Activated CD4-positive, alpha-beta T cell treated with anti-CD3 and anti-CD28 coated beads, Interleukin-2, amount 50 U/mL, for 4 hours (primary cell): ENCODE measurements at regions not wholly inside any gene's neighbourhood (a gene's known extent, or its start where the extent isn't known, plus 50 kb on each side); places are given as distances from the start of the nearest gene placed in this dataset.

Experiments
- DNase-seq, 2 experiments: peaks; one replicate each; pipeline ENCODE4 v3.0.0-alpha.2; 2020

DNA sequence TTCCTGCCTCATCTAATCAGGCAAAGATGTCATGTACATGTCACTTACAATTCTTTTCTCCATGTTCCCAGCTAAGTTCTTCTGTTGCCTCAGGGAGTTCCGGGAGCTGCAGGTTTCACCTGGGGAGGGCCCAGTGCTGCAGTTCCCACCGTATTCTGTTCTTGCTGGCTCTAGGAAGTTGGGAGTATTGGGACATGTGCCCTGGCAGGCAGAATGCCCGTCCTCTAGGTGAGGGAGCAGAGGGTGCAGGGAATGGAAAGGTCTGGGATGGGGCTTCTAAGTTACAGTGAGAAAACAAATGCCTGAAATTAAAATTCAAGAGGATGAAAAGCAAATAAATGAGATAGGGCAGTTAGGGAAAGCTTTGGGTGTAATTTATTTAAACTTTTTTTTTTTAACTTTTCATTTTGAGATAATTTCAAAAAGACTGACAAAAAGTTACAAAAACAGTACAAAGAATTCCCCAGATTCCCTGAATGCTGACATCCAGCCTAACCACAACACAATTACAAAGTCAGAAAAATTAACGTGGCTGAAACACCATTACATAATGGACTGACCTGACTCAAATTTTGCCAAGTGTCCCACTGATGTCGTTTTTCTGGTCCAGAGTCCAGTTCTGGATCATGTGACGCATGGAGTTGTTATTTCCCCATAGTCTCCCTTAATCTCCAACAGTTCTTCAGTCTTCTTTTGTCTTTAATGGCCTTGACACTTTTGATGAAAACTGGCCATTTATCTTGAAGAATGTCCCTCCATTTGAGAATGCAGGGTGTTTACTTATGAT, 187.2 kb upstream of the MYL2 start:
- DNase-seq: no peak

DNA sequence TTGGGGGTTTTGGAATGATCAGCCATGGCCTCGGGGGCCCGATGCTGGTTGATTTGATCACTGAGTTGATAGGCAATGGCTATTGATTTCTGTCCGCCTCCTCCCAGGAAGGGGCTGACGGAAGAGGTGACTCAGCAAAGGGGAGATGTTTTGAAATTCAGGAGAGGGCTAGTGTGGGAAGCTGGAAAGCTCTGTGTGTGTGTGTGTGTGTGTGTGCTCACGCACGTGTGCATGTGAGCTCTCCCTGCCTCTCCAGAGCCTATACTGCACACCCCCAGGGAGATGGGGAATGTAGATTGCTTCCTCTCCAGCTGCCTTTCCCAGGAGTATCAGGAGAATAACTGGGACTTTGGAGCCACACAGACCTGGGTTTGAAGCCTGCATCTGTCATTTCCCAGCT, 184.9 kb upstream of the MYL2 start:
- DNase-seq: no peak

DNA sequence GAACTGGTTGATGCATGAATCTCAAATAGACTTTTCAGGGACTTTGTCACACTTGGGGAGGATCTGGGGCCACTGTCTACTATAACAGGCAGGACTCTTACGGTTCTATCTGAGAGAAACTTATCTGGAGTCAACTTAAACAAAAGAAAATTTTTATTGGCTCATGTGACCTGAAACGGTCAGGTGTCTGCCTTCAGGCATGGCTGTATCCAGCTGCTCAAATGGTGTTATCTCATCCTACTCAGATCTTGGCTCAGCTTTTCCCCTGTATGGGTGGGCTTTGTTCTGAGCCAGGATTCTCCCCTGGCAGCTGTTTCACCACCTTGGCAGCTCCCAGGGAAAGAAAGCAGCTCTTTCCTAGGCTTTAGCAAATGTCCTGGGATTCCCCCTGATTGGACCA, 183.2 kb upstream of the MYL2 start:
- no peak for DNase-seq

DNA sequence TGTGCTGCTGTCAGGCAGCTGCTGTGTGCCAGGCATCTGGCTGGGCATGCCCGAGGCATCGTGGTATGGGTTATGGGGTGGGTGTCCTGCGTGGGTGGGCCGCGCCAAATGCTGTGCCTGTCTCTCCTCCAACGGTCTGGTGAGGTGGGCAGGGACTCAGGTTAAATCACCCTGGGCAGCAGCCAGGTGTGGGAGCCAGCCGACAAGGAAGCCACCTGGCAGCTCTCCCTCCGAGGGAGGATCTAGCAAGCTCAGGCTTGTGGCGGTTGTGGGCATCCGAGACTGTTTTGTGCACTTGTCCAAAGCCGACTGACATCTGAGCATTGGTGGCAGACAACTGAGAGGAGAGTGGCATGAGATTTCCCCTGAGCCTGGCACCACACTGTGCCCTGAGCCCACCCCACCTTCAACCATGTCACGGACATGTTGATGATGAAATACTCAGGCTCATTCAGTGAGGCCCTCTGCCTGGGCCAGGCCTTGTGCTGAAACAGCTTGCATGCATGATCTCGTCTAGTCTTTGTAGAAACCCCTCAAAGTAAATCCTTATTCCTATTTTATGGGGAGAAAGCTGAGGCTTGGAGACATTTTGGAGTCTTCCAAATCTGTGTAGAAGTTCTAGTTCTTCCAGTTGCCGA, 181.8 kb upstream of the MYL2 start:
- no peak for DNase-seq

DNA sequence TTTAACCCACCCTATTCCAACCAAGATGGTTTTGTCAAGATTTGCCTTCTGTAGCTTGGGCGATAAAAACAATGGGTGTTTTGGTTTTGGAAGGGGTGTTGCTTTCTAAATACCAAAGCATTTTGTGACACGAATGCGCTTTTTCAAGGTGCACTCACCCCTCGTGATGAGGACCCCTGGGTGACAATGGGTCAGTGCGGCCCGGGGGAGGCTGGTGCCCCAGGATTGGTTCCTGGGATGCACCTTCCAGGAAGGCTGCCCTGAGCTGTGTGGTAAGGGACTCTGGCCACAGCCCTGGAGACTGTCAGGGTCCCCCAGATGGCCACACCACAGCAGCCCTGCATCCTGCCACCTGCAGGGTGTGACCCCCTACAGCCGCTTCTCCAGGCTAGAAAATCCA, 180.6 kb upstream of the MYL2 start:
- DNase-seq: no peak

DNA sequence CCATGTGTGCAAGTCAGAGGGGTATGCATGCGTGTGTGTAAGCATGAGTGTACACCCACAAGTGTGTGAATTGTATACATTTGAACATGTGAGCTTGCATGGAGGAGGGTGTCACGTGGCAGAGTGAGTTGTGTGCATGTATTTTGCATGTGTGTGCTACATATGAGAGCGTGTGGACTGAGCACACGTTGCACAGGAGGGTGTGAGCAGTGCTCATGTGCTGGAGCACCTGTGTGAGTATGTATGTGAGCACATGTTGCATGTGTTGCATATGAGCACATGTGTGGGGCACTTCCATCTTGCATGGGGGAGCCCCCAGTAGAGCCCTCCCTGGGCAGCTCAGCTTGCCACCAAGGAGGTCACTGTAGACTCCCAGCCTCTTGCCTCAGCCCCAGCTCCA, 180.2 kb upstream of the MYL2 start:
- no peak for DNase-seq

DNA sequence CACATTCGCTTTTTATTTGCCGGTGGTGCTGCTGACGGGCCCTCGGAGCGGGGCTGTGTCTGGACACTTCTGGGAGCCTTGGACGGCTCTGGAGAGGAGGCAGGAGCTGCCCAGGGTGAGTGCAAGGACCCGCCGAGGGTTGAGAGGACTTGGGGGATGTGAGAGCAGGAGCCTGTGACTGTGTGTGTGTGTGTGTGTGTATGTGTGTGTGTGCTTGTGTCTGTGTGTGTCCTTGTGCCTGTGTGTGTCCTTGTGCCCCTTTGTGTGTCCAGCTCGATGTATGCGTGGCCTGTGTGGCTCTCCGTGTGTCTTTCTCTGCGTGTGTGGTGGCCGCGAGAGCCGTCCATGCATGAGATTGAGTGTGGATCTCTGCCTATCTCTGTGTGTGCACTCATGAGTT, 179.6 kb upstream of the MYL2 start:
- no peak for DNase-seq

DNA sequence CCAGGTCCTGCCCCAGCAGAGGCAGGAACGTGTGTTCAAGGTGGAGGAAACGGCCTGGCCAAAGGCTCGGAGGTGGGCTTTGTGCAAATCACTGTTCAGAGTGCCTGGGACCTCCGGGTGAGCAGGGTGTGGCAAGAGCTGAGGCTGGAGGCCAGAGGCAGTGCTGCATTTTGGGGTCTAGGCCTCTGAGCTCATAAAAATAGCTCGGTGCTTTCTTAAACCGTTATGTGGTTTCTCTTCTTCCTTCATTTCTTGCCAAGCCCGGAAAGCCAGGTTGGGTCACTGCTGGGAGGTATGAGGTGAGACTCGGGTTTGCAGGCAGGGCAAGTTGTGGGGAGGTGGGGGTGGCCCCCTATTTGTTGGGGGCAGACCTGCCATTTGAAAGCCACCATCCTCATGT, 178.8 kb upstream of the MYL2 start:
- DNase-seq: no peak

DNA sequence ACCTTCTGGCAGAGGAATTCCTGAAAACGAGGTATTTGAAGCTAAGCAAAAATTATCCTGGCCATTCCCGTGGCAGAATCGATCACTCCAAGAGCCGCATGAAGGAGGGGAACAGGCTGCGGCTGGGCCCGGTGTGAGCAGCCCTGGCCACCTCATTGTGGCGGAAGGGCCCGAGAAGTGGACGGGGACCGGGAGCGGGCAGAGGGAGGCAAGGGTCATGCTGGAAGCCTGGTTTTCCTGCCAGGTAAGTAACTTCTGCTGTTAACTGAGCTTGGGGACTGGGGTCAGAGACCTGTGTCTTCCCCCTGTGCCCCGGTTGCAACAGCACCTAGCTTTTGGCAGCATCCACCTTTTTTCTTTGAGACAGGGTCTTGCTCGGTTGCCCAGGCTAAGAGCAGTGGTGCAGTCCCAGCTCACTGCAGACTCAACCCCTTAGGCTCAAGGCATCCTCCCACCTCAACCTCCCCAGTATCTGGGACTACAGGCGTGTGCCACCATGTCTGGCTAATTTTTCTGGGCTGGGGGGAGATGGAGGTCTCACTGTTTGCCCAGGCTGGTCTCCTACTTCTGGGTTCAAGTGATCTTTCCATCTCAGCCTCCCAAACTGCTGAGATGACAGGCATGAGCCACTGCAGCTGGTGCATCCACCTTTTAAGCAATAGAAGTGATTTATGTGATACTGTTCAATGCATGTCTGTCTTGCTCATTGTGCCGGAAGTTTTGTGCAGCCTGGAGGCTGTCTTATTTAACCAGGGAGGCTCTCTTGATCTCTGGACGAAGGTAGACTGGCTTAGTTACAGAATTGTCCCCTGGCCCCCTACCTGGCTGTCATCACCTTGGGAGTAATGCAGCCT, 174.0 kb upstream of the MYL2 start:
- no peak for DNase-seq

DNA sequence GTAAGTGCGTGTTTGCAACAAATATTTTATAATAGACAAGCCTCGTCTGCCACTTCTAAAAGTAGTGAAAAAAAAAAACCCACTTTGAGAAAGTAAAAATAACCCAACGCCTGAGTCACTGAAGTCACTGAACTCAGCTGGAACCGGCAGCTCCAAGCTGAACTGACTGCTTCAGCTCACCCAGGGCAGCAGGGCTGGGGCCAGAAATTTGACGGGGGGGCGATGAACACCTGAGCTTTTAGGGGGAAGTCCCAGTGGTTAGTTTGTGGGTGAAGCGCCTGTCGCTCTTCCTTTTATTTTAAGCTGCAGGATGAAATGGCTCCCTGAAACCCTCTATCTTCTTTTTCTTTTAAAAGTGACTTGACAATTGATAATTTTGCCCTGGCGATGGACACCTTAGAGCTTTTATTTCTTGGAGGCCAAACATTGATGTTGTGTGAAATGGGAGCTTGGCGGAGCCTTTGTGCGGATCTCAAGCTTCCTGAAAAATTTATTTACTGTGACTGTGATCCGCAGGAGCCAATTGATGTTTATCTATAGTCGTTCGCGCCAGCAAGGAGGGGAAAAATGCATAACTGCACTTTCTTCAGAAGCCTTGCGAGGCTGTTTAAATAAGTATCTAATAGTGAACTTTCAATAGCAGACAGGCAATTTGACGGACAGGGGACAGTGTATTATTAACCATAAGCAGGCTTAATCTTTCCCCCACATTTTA, 173.2 kb upstream of the MYL2 start:
- peak; percentile 13 to 16 for DNase-seq

DNA sequence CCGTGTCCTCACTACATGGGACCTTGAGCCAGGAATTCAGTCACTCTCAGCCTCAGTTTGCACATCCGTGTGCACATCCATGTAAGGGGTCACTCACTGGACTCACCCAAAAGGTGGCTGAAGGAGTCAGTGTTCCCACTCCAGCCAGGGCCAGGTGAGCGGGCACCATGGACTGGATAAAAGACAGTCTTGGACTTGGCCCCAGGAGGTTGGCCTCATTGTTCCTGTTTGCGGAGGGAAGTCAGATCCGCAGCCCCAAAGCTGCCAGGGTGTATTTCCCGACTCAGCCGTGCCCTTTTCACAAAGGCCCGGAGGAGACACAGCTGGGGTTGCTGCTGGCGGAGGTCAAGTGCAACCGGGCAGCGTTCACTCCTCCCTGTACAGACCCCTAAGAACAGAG, 170.7 kb upstream of the MYL2 start:
- no peak for DNase-seq

DNA sequence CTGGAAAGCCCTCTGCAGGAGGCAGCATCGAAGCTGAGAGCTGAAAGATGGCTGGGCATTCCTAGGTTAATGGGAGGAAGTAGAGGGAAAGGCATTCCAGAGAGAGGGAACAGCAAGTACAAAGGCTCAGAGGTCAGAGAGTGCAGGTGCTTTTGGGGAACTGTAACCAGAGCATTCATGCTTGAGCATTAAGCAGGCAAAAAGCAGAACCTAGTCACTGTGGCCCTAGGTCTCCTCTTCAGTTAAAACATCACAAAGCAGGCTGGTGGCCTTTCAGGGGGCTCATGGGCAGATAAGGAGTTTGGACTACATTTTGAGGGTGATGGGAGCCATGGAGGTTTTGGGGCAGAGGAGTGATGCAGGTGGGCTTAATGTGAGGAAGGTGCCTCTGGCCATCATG, 169.2 kb upstream of the MYL2 start:
- no peak for DNase-seq

DNA sequence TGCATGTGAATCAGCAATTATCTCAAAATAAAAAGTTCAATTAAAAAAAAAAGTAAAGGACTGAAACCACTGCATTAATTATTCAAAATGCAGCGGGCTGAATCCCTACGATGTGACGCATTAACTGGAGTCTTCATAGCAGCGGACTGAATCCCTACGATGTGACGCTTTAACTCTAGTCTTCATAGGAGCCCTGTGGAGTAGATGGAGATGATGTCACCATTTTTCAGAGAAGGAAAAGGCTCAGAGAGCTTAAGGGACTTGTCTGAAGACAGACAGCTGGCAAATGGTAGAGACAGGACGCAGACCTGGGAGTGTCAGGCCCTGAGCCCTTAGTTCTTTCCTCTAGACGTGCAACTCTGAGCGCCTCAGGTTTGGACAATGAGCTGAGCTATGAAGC, 168.0 kb upstream of the MYL2 start:
- no peak for DNase-seq

DNA sequence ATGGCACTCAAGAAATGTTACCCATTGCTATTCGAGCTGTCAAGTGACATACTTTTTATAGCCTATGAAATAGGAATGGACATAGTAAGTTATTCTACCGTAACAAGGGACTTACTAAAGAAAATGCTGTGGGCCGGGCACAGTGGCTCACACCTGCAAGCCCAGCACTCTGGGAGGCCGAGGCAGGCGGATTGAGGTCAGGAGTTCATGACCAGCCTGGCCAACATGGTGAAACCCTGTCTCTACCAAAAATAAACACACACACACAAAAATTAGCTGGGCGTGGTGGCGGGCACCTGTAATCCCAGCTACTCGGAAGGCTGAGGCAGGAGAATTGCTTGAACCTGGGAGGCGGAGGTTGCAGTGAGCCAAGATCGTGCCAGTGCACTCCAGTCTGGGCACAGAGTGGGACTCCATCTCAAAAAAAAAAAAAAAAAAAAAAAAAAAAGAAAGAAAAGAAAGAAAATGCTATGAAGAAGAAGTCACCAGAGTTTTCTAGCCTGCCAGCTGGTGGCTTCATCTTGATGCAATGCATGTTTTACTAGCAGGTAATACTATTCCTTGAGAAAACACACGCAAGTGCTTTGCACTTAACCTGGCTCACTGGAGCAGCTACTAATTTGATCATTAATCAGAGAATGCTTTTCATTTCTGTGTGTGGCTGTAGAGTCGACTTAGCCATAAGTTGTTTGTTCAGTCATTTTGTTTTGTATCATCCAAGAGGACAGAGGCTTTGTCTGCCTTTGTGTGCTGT, 166.7 kb upstream of the MYL2 start:
- no peak for DNase-seq

DNA sequence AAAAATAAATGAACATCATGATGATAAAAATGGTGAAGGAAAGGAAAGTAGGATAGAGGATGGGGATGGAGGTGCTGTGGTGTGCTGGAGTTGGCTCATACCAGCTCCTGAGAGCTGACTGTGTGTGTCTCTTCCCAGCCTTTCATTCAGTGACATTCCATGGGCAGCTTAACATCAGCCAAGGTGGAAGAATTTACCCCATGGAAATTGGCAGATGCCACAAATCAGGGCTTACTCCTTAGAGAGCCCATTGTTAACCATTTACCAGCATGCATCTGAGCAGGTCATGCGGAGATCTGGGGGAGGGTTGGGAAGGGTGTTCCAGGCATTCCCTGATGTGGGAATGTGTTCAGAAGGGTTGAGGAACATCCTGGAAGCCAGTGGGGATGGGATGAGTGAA, 164.7 kb upstream of the MYL2 start:
- DNase-seq: no peak

DNA sequence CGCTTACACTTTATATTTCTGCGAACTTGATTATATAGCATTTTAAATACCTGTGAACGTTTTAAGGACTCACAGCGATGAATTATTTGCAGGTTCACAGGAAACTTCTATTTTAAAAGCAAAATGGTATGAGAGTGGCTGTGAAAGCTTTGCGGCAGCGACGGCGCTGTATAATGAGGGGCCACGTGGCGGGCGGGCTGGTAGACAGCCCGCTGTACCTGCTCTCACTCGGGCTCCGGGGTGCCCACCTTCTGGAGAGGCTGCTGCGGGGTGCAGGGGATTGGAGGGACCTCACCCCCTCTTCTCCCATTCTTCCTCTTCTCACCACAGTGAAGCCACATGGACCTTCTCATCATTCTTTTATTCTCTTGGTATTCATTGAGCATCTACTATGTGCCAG, 164.2 kb upstream of the MYL2 start:
- DNase-seq: no peak

DNA sequence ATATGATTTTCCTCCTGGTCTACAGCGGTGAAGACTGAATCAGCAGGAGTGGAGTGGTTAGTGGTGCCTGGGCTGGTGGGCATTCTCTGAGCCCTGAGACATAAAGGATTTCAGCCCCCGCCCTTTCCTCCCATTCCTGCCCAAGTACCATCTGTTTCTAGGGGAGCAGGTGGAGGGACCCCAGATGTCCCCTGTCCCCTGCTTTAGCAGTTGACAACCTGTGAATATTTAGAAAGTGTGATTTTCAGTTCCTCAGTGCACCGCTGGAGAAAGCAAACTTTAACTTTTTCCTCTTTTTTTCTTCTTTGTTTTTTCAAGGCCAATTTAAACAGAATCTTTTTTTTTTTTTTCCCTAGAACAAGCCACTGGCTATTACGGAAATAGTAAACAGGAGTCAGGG, 163.8 kb upstream of the MYL2 start:
- DNase-seq: no peak

DNA sequence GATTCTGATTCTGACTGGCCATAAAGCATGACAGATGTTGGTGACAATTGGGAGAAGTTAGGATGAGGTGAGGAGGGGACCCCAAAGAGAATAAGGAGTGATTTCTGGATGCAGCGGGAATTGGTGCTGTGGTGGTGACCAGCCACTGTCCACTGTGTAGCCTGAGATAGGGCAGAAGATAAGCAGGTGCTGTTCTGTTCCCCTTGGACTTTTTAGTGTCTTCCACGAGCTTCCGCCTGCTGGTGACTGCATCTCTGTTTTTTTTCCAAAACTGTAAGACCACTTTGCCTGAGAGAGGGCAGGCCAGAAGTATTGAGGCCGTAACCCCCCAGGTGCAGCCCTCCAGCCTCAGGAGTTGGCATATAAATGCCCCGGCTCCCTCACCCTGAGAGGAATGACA, 161.2 kb upstream of the MYL2 start:
- DNase-seq: no peak

DNA sequence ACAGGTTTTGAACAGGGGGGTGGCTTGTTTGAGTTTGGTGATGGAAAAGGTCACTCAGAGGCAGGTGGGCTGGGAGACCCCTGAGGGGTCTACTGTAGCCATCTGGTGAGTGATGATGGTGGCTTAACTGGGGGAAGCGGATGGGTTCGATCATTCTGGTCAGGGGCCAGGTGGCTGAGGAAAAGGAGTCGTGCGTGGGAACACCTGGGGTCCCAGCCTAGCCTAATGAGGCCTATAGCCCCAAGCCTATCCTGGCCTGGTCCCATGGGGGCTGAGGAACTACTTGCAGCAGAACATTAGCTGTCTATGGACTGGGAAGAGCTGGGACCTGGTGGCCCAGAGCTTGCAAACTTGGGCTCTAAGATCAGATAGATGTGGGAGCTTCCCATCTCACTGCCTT, 158.4 kb upstream of the MYL2 start:
- no peak for DNase-seq

DNA sequence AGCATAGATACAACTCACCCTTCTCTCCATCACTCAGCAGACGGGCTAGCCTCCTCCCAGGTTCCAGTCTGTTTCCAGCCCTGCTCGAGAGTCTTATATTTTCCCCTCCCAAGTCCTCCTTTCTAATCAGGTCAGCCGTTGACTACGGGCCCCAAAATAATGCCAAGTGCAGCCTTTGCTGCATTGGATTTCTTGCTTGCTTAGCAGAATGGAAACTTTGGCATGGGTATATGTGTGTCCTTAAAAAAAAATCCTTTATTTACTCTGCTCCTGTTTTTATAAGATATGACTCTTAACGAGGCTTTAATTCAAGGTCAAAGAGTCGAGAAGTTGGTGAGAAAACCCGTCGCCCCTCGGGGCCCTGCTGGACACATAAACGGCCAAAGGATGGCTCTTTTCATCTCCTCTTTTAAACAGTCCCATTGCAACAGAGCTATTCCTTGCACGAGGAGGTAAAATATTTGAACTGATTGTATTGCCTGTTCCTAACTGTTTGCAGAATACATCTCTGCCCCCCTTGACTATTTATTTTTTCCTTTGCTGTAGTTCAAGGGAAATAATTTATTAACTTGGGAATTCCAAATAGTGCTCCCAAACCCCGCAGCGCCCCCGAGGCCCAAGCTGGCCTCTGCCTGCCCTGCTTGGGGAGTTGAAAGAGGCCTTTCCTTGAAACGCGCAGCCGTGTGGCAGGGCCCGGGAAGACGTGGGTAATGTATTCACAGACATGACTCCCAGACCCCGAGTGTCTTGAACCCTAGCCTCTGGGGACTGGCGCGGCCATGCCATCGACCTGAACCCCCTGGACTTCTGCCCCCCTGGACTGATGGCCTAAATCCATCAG, 156.5 kb upstream of the MYL2 start:
- DNase-seq: no peak

DNA sequence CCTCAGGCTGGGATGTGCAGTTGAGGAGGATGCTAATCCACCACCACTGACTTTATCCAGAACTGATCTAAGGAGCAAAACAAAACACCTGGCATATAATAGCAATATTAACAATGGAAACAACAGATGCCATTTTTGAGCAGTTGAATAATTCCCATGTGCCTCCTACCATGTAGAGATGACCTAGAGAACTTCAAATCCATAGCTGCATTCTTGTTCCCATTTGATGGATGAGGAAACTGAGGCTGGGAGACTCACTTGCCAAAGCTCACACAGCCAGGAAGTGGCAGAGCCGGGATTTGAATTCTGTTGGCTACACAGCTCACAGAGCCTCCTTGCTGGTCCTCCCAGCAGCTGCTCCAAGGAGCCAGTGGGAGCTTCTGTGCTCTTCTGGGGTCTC, 155.8 kb upstream of the MYL2 start:
- no peak for DNase-seq

DNA sequence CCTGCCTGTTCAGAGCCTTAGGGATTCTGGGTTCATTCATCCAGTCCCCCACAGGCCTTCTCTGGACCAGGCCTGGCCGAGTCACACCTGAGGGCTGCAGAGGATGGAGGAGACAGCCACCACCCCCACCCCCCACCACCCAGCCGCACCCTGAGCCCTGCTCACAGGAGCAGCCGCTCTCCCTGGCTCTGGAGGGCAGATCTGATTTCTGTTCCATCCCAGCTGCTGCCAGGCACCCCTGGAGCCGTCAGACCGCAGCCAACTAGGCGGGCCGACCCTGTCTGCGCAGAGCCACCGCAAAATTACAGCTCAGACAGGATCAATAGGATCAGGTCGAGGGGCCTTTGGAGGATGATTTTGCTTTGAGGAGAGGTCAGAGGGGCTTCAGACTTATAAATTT, 154.6 kb upstream of the MYL2 start:
- DNase-seq: no peak
